ENCODE measurements at regions not wholly inside any gene's neighbourhood (a gene's known extent, or its start where the extent isn't known, plus 50 kb on each side); places are given as distances from the start of the nearest gene placed in this dataset.

DNA sequence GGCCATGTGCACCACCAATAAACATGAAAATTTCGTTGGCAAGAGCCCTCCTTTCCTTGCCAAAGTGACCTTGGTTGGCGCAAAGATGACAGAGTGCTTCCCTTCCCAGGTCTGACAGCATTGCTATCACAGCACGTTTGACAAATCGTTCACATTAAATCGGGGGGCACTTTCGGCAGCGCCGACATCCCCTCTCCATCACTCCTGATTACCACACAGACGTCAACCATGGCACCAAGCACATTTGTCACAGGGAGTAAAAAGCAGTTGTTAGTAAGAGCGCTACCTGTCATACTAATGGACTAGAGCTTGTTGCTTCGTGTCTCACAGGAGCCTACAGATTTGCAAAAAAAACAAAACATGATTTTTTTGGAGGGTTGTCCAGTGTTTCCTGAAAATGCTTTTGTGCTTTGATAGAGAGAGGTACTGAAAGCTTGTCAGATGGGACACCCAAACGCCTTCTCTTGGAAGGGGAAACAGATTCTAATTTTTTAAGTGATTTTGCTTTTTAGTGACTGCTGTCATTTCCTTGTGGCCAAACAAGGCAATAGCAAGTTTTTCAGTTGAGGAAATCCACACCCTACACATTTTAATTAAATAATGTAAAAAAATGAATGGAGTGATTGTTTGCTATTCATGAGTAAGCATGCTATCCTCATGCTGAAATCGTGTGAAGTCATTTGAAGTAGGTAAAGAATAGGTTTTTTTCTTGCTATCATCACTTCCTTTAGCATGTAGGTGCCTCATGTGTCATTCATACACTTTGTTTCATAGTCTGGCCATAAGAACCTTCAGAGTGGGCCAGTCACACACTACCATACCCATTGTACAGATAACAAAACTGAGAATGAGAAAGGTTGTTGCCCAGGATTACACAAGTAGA lies 682.8 kb upstream of the WWC1 start (continued):
- TF ChIP-seq, protein P1, sequence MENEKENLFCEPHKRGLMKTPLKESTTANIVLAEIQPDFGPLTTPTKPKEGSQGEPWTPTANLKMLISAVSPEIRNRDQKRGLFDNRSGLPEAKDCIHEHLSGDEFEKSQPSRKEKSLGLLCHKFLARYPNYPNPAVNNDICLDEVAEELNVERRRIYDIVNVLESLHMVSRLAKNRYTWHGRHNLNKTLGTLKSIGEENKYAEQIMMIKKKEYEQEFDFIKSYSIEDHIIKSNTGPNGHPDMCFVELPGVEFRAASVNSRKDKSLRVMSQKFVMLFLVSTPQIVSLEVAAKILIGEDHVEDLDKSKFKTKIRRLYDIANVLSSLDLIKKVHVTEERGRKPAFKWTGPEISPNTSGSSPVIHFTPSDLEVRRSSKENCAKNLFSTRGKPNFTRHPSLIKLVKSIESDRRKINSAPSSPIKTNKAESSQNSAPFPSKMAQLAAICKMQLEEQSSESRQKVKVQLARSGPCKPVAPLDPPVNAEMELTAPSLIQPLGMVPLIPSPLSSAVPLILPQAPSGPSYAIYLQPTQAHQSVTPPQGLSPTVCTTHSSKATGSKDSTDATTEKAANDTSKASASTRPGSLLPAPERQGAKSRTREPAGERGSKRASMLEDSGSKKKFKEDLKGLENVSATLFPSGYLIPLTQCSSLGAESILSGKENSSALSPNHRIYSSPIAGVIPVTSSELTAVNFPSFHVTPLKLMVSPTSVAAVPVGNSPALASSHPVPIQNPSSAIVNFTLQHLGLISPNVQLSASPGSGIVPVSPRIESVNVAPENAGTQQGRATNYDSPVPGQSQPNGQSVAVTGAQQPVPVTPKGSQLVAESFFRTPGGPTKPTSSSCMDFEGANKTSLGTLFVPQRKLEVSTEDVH (IDR thresholded peaks at IDR 0.05; ENCODE audit: low read depth, partially characterized antibody), result no peak
- no peak for TF ChIP-seq USF1 (IDR thresholded peaks at IDR 0.05; ENCODE audit: borderline replicate concordance, extremely low read length, insufficient read depth, low read depth, low read length)
- TF ChIP-seq HSF1 (IDR thresholded peaks at IDR 0.05; ENCODE audit: low read depth, low read length), result no peak

DNA sequence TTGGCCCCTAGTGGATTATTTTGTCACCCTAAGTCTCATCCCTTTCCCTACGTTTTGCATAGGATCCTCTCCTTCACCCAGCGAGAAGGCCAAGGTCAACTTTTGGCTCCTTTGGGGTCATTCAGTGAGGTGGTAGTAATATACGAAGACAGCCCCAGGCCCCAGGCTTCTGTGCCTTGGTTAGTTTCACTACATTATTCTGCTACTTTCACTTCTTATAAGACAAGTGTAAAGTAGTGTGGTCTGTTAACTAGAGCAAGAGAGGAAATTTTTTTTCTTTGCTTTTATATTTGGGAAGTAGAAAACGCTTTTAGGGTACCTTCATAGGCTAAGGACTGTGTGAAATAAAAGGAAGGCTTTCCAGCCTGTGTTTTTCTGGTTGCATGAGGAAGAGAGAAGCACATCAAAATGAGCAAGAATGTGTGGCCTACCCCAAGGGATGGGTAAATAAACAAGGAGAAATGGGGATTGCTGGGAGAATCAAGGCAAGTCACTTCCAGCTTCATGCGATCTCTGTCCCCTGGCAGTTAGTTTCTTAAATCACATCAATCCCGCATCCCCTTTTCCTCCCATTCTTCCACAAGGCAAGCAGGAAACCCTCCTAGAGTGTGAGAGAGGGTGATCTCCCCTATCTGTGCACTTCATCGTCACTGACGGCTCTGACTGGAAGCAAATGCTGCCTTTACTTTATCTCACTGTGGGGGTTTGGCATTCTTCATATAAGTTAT lies 677.0 kb upstream of the WWC1 start:
- 28% methylated on average over 8 of the region's 8 CpGs for WGBS (ENCODE audit: insufficient coverage, insufficient replicate concordance, low lambda C conversion rate, missing lambda C conversion rate)
- H3K79me2 ChIP-seq (ENCODE audit: control insufficient read depth, insufficient read depth, low read length), result no peaks in the 10 kb centered on the region
- H4K20me1 ChIP-seq (ENCODE audit: control insufficient read depth, insufficient read depth), result no peaks in the 10 kb centered on the region
- intact Hi-C loops (cut with micrococcal nuclease; ENCODE audit: unreplicated experiment), result no loop called here
- H3K4me1 ChIP-seq (ENCODE audit: control insufficient read depth, insufficient read depth, low read length), result no peaks in the 10 kb centered on the region
- H3K27me3 ChIP-seq (replicated peaks in 1 of 2; ENCODE audit: control insufficient read depth in 2 of 2, insufficient read depth in 2 of 2, low read length in 1 of 2), result no peaks in the 10 kb centered on the region
- no peak overlapping the region for H2AFZ ChIP-seq (ENCODE audit: control insufficient read depth, low read depth, low read length)
- ChIA-PET POLR2A (no interaction called here), RAD21 (ENCODE audit: unreplicated experiment) (no interaction called here), CTCF (no interaction called here), SMC1A (ENCODE audit: uncharacterized antibody, unreplicated experiment) (no interaction called here)
- ATAC-seq (peak; percentile 71), DNase-seq (ENCODE audit: low read depth, low spot score) (no peak), FAIRE-seq (no peak)
- no peak overlapping the region for H3K9ac ChIP-seq (ENCODE audit: control insufficient read depth, insufficient read depth, low read length)
- no peak overlapping the region for H3K4me3 ChIP-seq
- in situ Hi-C loops (cut with MboI), result no loop called here
- H3K4me2 ChIP-seq (ENCODE audit: control insufficient read depth, insufficient read depth), result no peak overlapping the region
- no peaks in the 10 kb centered on the region for H3K9me3 ChIP-seq (replicated peaks; ENCODE audit: control insufficient read depth, insufficient read depth, low read length)
- H3K27ac ChIP-seq (ENCODE audit: control insufficient read depth, insufficient read depth), result no peak overlapping the region
- no peaks in the 10 kb centered on the region for H3K36me3 ChIP-seq (ENCODE audit: control insufficient read depth in 2 of 2, insufficient read depth in 2 of 2, low read length in 1 of 2)
- BruUV-seq (replicated peaks), result no TSS peak
- TF ChIP-seq POLR2AphosphoS5 (IDR thresholded peaks at IDR 0.05; ENCODE audit: low read length) (no peak), POLR2A (IDR thresholded peaks at IDR 0.05; ENCODE audit: low read depth, low read length) (no peak), ZNF207 (IDR thresholded peaks at IDR 0.05; ENCODE audit: borderline replicate concordance) (no peak), MYC (IDR thresholded peaks at IDR 0.05; ENCODE audit: insufficient read depth, insufficient read length, insufficient replicate concordance, low read length, severe bottlenecking) (no peak), PAX5 (IDR thresholded peaks at IDR 0.05; ENCODE audit: borderline replicate concordance, low read depth, low read length) (no peak), KDM1A (IDR thresholded peaks at IDR 0.05; ENCODE audit: borderline replicate concordance) (no peak), JUNB (IDR thresholded peaks at IDR 0.05) (no peak), ZNF622 (IDR thresholded peaks at IDR 0.05) (no peak), NR2F1 (conservative IDR thresholded peaks at IDR 0.05) (no peak), ZZZ3 (IDR thresholded peaks at IDR 0.05; ENCODE audit: control insufficient read depth, insufficient read length, low read depth) (no peak)
- TF ChIP-seq, protein P1 (IDR thresholded peaks at IDR 0.05; ENCODE audit: low read depth, partially characterized antibody), result no peak

All from GM12878 (cell line).